ENCODE measurements at regions not wholly inside any gene's neighbourhood (a gene's known extent, or its start where the extent isn't known, plus 50 kb on each side); places are given as distances from the start of the nearest gene placed in this dataset.

GRCh38 chr12:85663631-85664030 is 172.6 kb downstream of the RASSF9 start:
- no peaks in the 10 kb centered on the region for H3K36me3 ChIP-seq
- H3K9ac ChIP-seq: no peak overlapping the region
- no peak overlapping the region for H3K27ac Mint-ChIP-seq
- peaks cover 10% of the 10 kb centered on the region for H3K9me3 Mint-ChIP-seq
- no peaks in the 10 kb centered on the region for H4K20me1 ChIP-seq (ENCODE audit: low read depth)
- no peak overlapping the region for H3K4me3 Mint-ChIP-seq
- TF ChIP-seq EZH2phosphoT487 (IDR thresholded peaks at IDR 0.05): no peak
- no peak for TF ChIP-seq CTCF (IDR thresholded peaks at IDR 0.05)
- no peak for TF ChIP-seq EZH2 (IDR thresholded peaks at IDR 0.05)
- no peaks in the 10 kb centered on the region for H3K27me3 ChIP-seq
- no peak overlapping the region for H3K4me3 ChIP-seq
- no peak overlapping the region for H3K4me2 ChIP-seq
- no peaks in the 10 kb centered on the region for H3K79me2 ChIP-seq (ENCODE audit: low read depth)
- no peak for DNase-seq (ENCODE audit: low spot score)
- no peaks in the 10 kb centered on the region for H3K4me1 Mint-ChIP-seq
- H3K27me3 Mint-ChIP-seq (ENCODE audit: insufficient read depth, low read depth): no peaks in the 10 kb centered on the region
- H3K9me3 ChIP-seq (ENCODE audit: low read depth): no peaks in the 10 kb centered on the region
- no peak overlapping the region for H3K27ac ChIP-seq
- no peaks in the 10 kb centered on the region for H3F3A ChIP-seq (ENCODE audit: low read depth)
- H2AFZ ChIP-seq (replicated peaks): no peak overlapping the region
- no peaks in the 10 kb centered on the region for H3K4me1 ChIP-seq
- no peaks in the 10 kb centered on the region for H3K36me3 Mint-ChIP-seq

DNA sequence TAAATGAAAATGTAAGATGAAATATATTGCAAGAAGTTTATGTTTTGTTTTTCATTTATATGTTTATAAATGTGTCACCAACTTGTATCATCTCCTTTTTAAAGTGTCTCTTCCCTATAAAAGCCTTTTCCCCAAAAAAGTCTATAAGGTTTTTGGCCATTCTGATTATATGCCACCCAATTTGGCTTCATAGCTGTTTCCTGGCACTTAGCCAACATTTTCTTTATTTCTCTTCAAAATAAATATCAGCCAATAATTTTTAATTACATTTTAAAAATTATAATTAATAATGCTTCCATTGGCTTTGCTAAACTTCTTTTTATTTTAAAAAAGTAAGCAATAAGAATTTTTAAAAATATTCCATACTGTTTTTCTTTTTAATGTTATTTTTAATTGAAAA is 171.8 kb downstream of the RASSF9 start:
- Histone ChIP-seq H3K36me3 (no peaks in the 10 kb centered on the region), H3K27ac (no peak overlapping the region), H4K20me1 (ENCODE audit: low read depth) (no peaks in the 10 kb centered on the region), H3K4me2 (no peak overlapping the region), H3K9ac (no peak overlapping the region), H3K4me3 (no peak overlapping the region), H3F3A (ENCODE audit: low read depth) (no peaks in the 10 kb centered on the region), H3K27me3 (no peaks in the 10 kb centered on the region), H3K79me2 (ENCODE audit: low read depth) (no peaks in the 10 kb centered on the region), H2AFZ (replicated peaks) (no peak overlapping the region), H3K9me3 (ENCODE audit: low read depth) (no peaks in the 10 kb centered on the region), H3K4me1 (no peaks in the 10 kb centered on the region)
- Mint-ChIP-seq H3K4me1 (no peaks in the 10 kb centered on the region), H3K27ac (no peak overlapping the region), H3K4me3 (no peak overlapping the region), H3K27me3 (ENCODE audit: insufficient read depth, low read depth) (no peaks in the 10 kb centered on the region), H3K36me3 (no peaks in the 10 kb centered on the region), H3K9me3 (peaks cover 5% of the 10 kb centered on the region)
- DNase-seq (ENCODE audit: low spot score): no peak
- TF ChIP-seq EZH2phosphoT487 (IDR thresholded peaks at IDR 0.05) (no peak), CTCF (IDR thresholded peaks at IDR 0.05) (no peak), EZH2 (IDR thresholded peaks at IDR 0.05) (no peak)

DNA sequence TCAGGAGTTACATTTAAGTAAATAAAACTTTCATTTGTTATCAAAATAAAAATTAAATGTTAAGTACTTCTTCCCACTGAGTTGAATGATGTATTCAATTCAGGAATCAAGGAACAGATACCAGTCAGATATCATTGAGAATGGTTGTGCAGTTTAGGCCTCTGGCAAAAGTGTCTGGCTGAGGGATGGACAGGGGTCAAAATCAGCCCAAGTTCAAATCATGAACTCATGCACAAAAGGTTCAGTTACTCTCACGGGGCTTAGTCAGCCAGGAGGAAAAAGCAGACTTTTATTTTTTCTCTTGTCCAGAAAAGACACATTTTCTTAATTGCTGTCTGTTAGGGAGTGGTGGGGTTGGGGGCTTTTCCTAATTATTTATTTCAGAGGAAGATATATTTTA is 166.3 kb downstream of the RASSF9 start:
- DNase-seq (ENCODE audit: low spot score): no peak
- no peak overlapping the region for H3K4me3 ChIP-seq
- peaks cover 4% of the 10 kb centered on the region for H3K9me3 Mint-ChIP-seq
- TF ChIP-seq EZH2 (IDR thresholded peaks at IDR 0.05) (no peak), CTCF (IDR thresholded peaks at IDR 0.05) (no peak), EZH2phosphoT487 (IDR thresholded peaks at IDR 0.05) (no peak)
- no peak overlapping the region for H2AFZ ChIP-seq (replicated peaks)
- no peaks in the 10 kb centered on the region for H3K4me1 ChIP-seq
- H3K4me3 Mint-ChIP-seq: no peak overlapping the region
- no peaks in the 10 kb centered on the region for H3K4me1 Mint-ChIP-seq
- H3K27ac Mint-ChIP-seq: no peak overlapping the region
- H3K79me2 ChIP-seq (ENCODE audit: low read depth): no peaks in the 10 kb centered on the region
- no peaks in the 10 kb centered on the region for H3K27me3 ChIP-seq
- H3K4me2 ChIP-seq: no peak overlapping the region
- H3K27me3 Mint-ChIP-seq (ENCODE audit: insufficient read depth, low read depth): peaks cover 2% of the 10 kb centered on the region
- H3K36me3 ChIP-seq: no peaks in the 10 kb centered on the region
- no peaks in the 10 kb centered on the region for H3K9me3 ChIP-seq (ENCODE audit: low read depth)
- no peaks in the 10 kb centered on the region for H4K20me1 ChIP-seq (ENCODE audit: low read depth)
- no peaks in the 10 kb centered on the region for H3K36me3 Mint-ChIP-seq
- H3K9ac ChIP-seq: no peak overlapping the region
- no peak overlapping the region for H3K27ac ChIP-seq
- no peaks in the 10 kb centered on the region for H3F3A ChIP-seq (ENCODE audit: low read depth)

GRCh38 chr12:85672436-85672835 is 163.8 kb downstream of the RASSF9 start:
- no peak overlapping the region for H3K4me2 ChIP-seq
- no peaks in the 10 kb centered on the region for H3K27me3 ChIP-seq
- no peaks in the 10 kb centered on the region for H3K4me1 ChIP-seq
- no peaks in the 10 kb centered on the region for H3K4me1 Mint-ChIP-seq
- H3K4me3 Mint-ChIP-seq: no peak overlapping the region
- no peaks in the 10 kb centered on the region for H3K36me3 ChIP-seq
- H3K9me3 ChIP-seq (ENCODE audit: low read depth): no peaks in the 10 kb centered on the region
- no peak overlapping the region for H3K9ac ChIP-seq
- H3K27ac Mint-ChIP-seq: no peak overlapping the region
- H3F3A ChIP-seq (ENCODE audit: low read depth): no peaks in the 10 kb centered on the region
- H3K27ac ChIP-seq: no peak overlapping the region
- no peaks in the 10 kb centered on the region for H3K36me3 Mint-ChIP-seq
- no peak for TF ChIP-seq EZH2 (IDR thresholded peaks at IDR 0.05)
- no peak for TF ChIP-seq EZH2phosphoT487 (IDR thresholded peaks at IDR 0.05)
- no peak for TF ChIP-seq CTCF (IDR thresholded peaks at IDR 0.05)
- no peak overlapping the region for H3K4me3 ChIP-seq
- DNase-seq (ENCODE audit: low spot score): no peak
- peaks cover 2% of the 10 kb centered on the region for H3K27me3 Mint-ChIP-seq (ENCODE audit: insufficient read depth, low read depth)
- no peaks in the 10 kb centered on the region for H3K79me2 ChIP-seq (ENCODE audit: low read depth)
- no peaks in the 10 kb centered on the region for H4K20me1 ChIP-seq (ENCODE audit: low read depth)
- no peak overlapping the region for H2AFZ ChIP-seq (replicated peaks)
- H3K9me3 Mint-ChIP-seq: peaks cover 4% of the 10 kb centered on the region

All from neural progenitor cell (in vitro differentiated cells).